ENCODE measurements at regions not wholly inside any gene's neighbourhood (a gene's known extent, or its start where the extent isn't known, plus 50 kb on each side); places are given as distances from the start of the nearest gene placed in this dataset.

- no peak for DNase-seq
These were observed 222.3 kb upstream of the TMC3 start for GRCh38 chr15:81596159-81596865.

- no peak for DNase-seq
These were observed 221.7 kb upstream of the TMC3 start for GRCh38 chr15:81595752-81596151.

DNA sequence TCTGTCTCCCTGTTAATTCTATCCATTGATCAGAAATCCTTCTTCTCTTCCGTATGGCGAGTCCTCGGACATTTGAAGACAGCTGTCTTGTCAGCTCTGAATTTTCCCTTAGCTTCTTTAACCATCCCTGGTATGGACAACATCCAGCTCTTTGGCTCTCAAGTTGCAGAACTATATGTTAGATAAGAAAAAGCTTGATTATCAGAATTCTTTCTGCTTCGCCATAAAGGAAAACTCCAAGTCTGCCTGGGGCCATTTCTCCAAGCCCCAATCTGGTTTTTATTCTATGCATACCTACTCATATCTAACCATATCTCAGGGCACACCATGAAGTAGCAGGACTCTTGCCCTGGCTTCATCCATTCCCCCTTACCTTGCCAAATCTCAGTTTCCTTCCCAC lies 215.7 kb upstream of the TMC3 start:
- DNase-seq: no peak

DNA sequence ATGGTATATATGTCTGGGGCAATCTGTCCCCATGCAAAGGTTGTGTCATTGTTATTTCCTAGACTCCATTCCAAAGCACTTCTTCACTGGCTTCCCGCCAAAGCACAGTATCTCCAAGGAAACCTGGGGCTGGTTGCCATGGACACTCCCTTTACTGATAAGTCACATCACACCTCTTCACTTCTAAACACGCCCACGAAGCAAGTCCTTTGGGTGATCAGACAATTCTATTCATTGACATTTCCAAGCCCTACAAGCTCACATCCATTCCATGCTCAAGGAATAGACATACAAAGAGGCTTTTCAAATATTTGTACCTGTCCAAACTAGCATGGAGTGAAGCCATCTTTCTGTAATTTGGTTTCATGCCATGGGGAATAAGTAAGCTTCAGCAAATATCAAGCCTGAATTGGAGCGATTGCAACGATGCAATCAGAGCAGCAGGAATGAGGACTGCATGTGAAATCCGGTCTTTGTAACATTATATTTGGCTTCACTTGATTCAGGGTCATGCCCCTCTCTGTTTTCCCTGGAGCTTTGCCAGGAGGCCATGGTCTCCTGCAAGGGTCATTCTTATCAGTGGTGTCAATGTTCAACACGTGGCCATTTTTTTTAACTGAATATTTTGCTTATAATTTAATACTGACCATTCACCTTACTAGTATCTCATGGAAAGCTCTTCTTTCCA lies 201.6 kb upstream of the TMC3 start:
- DNase-seq: peak in 1 of 2 donors; percentile 6

GRCh38 chr15:81573098-81573746 lies 199.2 kb upstream of the TMC3 start:
- no peak for DNase-seq

DNA sequence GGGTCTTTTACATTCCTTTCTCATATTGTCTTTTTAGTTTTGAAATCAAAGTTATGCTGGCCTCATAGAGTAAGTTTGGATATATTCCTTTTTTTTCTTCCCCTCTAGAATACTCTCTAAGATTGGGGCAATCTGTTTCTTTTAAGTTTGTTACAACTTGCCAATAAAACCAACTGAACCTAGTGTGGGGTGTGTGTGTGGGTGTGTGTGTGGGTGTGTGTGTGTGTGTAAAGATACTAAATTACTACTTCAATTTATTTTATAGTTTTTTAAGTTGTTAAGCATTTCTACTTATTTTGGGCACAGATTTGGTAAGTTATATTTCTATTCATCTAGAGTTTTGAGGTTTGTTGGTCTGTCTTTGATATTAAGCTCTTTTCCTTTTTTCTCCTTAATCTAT lies 198.2 kb upstream of the TMC3 start:
- no peak for DNase-seq

GRCh38 chr15:81569286-81570080 lies 195.5 kb upstream of the TMC3 start:
- no peak for DNase-seq

- DNase-seq: no peak
These were observed 193.9 kb upstream of the TMC3 start for GRCh38 chr15:81567924-81568323.

DNA sequence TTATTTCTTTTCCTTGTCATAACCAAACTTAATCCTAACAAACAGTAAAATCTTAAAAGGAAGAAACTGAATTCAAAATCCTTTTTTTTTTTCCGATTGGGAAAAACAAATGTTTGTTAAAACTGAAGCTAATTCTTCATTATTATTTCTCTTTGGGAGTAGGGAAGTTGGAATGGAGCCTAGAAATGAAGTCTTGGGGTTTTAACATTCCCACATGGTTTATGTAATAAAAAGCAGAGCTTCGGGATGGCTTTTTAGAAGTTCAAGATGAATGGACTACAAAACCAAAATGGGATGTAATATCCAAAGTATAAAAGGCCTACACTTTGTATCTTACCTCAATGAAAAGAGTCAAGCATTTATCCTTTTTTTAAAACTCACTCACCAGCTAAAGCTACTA lies 189.0 kb upstream of the TMC3 start:
- no peak for DNase-seq

DNA sequence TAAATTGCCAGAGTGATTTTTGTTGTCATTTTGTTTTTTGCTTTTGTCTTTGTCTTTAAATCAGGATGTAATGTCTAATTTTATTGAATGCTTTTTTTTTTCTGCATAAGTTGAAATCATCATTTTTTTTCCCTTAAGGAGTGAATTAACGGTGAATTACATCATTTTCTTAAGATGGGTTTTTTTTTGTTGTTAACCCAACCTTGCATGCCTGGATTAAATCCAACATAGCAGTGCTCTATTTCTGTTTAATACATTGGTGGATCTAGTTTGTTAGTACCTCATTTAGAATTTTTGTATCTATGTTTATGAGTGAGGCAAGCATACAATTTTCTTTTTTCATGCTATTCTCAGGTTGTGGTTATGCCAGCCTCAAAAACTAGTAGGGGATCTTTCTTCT lies 186.4 kb upstream of the TMC3 start:
- DNase-seq: no peak

DNA sequence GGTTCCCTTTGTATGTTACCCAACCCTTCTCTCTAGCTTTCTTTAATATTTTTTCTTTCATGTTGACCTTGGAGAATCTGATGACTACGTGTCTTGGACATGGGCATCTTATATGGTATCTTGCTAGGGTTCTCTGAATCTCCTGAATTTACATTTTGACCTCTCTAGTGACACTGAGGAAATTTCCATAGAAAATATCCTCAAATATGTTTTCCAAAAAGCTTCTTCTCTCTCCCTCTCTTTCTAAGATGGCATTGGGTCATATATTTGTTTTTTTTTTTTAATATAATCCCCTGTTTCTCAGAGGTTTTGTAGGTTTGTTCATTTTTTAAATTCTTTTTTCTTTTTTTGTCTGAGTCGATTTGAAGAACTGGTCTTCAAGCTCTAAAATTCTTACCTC lies 184.0 kb upstream of the TMC3 start:
- DNase-seq: no peak

GRCh38 chr15:81555346-81555745 lies 181.3 kb upstream of the TMC3 start:
- DNase-seq: no peak

DNA sequence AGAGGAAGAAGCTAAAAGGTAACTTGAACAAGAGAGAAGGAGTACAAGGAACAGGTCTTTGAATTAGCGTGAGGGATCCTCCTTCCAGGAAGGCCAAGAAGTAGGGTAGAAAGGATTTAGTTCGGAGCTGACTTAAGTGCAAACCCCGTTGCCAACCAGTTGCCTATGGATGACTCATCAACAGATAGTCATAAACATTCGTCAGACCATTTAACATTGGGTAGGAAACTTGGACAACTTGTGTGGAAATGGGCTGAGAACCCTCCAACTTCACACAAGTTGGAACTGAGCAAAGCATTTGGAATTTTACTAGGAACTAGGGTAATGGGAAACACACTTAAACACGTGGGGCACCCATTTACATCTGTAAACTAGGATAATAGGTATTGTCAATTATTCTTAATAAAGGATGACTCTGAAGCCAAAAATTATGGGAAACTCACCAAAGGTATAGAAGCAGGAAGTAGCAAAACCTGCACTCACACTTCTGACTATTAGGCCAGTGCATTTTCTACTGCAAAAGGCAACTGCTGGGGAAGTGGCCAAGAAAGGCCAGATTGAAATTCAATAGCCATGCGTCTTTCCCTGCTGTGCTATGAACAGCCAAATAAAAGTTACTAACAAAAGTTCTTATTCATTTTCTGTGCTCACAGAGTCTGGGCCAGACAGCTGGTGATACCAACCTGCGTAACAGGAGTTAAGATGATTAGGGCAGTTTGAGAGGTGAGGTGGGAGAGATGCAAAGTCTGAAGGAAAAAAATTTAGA lies 174.5 kb upstream of the TMC3 start:
- DNase-seq: no peak

- no peak for DNase-seq
These were observed 173.6 kb upstream of the TMC3 start for GRCh38 chr15:81547521-81548132.

DNA sequence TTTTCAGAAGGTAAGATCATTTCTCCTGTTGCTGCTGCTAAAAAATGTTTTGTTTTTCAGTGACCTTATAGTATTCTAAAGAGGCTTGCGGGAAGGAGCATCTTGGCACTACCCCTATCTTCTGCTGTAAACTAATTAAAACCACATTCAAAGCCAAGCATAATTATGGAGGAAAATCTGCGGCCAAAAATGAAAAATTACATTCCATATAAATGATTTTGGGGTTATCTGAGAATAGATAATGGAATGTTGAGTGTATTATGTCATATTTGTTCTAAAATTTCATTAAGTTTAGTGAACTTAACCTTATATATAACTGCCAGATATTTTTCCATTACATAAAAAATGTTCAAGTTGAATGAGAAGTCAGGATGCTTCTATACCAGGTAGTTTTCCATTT lies 170.4 kb upstream of the TMC3 start:
- DNase-seq: no peak

GRCh38 chr15:81540909-81541308 lies 166.9 kb upstream of the TMC3 start:
- no peak for DNase-seq

DNA sequence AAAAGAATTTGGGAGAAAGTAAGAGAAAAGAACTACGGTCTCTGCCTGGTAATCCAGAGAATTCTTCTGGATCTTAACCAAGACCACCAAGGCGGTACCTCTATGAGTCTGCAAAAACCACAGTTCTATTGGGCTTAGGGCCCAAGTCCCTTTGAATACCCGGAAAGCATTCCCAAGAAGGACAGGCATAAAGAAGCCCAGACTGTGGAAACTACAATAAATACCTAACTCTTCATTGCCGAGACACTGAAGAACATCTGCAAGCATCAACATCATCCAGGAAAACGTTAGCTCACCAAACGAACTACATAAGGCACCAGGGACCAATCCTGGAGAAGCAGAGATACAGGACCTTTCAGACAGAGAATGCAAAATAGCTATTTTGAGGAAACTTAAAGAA lies 162.3 kb upstream of the TMC3 start:
- DNase-seq: no peak

GRCh38 chr15:81534124-81534523 lies 160.1 kb upstream of the TMC3 start:
- DNase-seq: no peak

GRCh38 chr15:81532001-81532400 lies 158.0 kb upstream of the TMC3 start:
- DNase-seq: no peak

DNA sequence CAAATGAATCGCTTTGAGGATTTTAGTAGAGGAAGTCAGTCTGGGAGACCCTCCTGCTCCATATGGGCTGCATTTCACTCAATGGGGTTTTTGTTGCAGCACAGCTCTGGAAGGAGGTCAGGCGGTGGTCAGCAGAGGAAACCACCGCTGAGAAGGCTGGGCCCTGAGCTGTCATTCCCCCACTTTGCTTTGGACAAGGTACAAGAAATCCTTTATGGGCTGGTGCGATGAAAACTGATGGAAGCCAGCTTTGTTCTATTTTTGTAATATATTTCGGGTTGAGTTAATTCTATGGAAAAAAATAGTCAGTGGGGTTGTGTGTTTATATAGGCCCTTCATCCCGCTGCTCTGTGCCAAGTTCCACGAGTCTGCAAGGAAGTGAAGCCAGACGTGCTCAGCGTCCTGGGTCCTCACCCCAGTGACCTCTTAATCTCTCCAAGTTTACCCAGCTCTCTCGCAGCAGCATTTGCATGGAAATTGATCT lies 157.1 kb upstream of the TMC3 start:
- peak; percentile 64 to 72 for DNase-seq

DNA sequence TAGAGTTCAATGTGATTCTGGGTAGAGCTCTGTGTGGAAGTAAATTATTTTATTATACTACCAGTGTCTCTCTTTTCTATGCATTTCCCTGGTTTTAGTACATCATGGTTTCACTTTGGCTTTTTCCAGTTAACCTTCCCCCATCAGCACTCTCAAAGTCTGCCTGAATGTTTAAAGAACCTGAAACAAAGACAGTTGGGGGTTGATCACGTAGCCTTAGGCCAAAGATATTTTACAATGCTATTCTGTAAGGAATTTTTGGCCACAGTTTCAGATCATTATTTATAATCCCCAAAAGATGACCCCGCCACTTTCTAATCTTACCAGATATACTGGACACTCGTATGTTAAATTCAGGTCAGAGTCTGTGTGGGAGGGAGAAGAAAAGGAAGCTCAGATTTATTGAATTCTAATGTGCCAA lies 156.3 kb upstream of the TMC3 start:
- DNase-seq: no peak
